NB4 (cell line): ENCODE measurements at regions not wholly inside any gene's neighbourhood (a gene's known extent, or its start where the extent isn't known, plus 50 kb on each side); places are given as distances from the start of the nearest gene placed in this dataset.

Experiments used
- CTCF ChIP-seq: IDR thresholded peaks from one replicate; pipeline ENCODE4 v1.5.1; 2012; ENCODE audit warnings: low read depth, low read length
- POLR2A ChIP-seq: IDR thresholded peaks from 2 replicates; pipeline ENCODE4 v1.6.1; 2011; ENCODE audit warnings: mild to moderate bottlenecking; ENCODE audit not compliant: insufficient read length; ENCODE audit errors: extremely low read depth

GRCh38 chr6:163828038-163828795, 413.7 kb downstream of the QKI start:
- TF ChIP-seq CTCF: no peak
- no peak for TF ChIP-seq POLR2A
